HG03159 (cell line): ENCODE measurements at regions not wholly inside any gene's neighbourhood (a gene's known extent, or its start where the extent isn't known, plus 50 kb on each side); places are given as distances from the start of the nearest gene placed in this dataset.

Experiments
- ATAC-seq: cut with Tn5 transposase; IDR thresholded peaks from one replicate; pipeline ENCODE4 v1.9.1; 2021; ENCODE audit warnings: mild to moderate bottlenecking, moderate library complexity; ENCODE audit not compliant: unreplicated experiment

DNA sequence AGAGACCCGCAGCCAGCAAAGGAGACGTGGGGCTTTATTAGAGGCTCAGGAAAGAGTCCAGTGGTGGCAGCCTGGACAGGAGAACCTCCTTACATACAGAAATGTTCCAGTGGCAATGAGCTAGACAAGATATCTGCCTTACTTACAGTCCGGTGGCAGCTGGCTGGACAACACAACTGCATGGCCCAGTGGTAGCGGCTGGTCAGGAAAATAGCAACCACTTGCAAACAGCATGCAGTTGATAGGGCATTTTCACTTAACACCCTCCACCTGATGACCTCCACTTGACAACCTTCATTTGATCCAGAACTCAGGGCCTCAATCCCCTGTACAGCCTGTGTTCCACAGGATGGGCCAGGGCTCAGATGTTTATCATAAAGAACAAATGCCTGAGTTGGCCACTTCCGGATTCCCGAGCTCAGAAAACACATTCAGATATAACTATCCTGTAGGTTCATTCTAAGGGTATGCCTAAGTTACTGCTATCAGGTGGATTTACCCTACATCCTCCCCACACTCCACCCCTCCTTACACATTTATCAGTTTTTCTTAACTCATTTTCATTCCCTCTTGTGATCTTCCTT is 63.3 kb upstream of the ITPRID2 start:
- ATAC-seq = no peak

DNA sequence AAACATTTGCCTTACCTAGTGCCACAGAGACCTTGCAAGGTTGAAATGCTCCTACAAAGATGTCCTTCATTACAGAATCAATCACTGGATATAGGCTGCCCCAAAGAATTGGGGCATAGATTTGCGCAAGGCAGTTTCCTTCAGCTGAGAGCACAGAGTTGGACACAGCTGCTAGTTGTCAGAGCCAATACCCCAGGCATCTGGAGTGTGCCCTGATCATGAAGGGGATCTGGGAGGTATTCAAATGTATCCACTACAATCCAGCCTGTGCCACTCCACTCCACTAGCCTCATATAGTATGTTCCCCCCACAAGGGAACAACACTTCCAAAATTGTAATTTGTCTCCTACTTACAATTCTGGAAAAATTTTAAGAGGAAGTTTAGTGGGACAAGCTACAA is 62.3 kb upstream of the ITPRID2 start:
- no peak for ATAC-seq

DNA sequence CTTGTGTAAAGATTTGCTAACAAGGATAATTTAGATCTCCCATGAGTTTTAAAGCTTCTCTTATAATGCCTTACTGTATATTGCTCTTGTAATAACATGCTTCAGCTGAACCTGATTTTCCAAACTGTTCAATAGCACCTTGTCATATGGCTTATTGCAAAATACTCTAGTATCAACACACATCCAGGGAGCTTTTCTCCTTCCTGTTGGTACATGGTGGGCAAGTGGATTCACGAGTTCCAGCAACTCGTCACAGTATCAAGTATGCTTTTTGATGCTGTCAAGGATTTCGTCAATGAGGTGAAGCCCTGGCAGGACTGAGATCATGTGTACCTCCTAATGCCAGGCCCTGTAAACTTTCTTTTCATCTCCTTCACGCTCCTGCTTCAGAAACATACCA is 59.5 kb upstream of the ITPRID2 start:
- ATAC-seq = no peak

DNA sequence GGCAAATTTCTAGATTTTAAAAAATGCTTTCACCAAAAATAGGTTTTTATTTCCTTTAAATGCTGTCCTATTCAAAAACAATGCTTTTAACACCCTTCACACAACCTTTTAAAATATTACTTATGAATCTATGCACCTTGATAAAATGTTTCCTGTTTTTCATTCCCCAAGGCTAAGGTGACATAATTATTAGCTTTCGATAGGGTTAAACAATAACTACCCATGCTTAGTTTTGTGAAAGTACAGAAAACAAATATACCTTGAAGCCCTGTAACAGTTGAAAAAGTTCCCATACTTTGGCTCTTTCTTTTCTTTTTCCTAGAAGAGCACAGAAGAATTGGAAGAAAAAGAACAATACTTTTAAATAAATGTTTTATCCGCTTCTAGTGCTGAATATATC is 54.9 kb upstream of the ITPRID2 start:
- ATAC-seq = no peak

DNA sequence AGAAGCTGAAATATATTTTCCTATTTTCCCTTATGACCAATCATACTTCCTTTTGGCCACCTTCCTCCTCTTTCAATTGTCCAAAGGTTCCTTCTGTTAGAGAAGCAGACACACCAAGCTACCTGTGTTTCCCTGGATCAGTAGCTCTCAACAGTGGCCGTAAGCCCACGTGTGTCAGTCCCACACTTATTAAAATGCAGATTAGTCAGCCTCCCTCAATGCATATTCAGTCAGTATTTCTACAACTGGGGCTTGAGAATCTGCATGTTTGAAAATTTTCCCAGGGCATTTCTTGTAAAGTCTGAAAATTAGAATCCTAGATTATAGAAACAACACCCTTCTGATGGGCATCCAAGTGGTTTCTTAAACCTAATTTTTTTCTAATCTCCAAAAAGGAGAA is 54.0 kb upstream of the ITPRID2 start:
- no peak for ATAC-seq

DNA sequence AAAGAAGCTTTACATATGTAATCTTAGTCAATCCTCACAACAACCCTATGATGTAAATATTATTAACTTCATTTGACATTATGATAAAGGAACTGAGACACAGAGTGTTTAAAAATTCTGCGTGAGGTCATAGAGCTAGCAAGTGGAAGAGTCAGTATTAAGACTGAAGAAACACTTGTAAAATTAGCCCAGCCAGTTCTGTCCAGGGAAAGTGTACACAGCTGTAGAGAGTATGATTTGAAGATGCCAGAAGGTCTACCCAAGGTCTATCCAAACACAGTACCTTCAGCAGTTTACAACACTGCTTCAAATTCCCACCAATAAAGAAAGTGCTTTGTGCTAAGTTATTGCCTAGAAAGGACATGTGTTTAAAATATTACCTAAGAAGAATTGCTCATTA is 51.7 kb upstream of the ITPRID2 start:
- ATAC-seq = no peak

DNA sequence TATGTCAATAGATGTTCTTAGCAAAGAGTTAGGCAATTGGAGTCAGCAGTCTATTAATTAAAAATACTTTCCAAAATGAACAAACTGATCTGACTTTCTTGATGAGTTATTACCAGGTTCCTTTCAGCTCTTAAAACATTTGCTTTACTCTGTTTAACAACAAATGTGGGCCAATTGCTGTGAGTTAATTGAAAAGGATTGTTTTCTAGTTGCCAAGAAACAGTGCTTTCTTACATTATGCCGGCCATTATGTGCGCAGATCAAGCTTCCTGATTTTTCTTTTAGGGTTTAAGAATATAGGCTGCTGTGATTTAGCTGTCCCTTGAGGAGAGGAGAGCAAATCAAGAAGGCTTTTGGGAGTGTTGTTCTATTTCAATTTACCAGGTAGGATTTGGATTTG is 50.5 kb upstream of the ITPRID2 start:
- no peak for ATAC-seq
